ENCODE measurements at regions not wholly inside any gene's neighbourhood (a gene's known extent, or its start where the extent isn't known, plus 50 kb on each side); places are given as distances from the start of the nearest gene placed in this dataset.

DNA sequence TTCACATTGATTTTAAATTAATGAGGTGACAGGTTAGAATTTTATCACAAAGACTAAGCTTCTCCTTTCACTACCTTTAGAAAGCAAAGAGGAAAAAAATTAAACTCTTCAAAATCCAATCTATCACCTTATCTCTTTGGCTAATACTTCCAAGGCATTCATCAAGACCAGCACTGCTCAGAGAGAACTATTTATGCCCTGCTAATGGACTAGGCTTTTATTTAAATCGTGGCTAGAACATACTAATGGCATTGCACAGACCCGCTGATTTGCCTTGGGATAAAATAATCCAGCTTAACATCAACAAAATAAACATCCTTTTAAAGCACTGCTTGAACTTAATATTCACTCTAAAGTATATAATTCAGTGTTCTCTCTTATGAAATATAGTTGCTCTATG is 880.4 kb downstream of the HACE1 start:
- no peak for DNase-seq (ENCODE audit: low read depth)

DNA sequence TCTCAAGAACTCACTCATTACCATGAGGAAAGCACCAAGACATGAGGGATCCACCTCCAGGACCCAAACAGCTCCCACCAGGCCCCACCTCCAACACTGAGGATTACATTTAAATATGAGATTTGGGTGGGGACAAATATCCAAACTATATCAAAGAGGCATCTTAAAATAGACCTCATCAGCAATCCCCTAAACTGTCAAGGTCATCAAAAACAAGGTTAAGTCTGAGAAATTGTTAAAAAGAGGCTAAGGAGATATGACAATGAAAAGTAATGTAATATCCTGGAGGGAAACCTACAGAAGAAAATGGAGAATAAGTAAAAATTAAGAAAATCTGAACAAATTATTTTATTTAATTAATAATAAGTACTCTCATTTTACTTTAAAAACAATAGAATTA is 922.3 kb downstream of the HACE1 start:
- no peak for DNase-seq (ENCODE audit: low read depth)

DNA sequence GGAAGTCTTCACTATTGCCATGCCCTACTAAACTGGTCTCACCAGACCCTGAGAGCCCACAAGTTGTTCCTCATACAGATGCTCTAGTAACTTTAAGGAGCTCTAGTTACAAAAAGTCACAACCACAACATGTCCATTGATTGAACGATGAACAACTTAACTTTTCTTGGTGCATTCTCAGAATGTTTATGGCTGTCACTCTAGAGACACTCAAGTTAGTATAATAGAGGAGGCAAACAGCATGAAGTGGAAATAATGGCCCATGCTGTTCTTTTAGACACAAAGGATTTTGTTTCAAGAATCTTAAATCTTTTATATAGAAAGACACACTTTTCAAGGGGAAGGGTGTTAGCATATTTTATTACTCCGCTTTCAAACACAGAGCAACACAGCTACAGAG is 934.4 kb downstream of the HACE1 start:
- DNase-seq (ENCODE audit: low read depth) = no peak

DNA sequence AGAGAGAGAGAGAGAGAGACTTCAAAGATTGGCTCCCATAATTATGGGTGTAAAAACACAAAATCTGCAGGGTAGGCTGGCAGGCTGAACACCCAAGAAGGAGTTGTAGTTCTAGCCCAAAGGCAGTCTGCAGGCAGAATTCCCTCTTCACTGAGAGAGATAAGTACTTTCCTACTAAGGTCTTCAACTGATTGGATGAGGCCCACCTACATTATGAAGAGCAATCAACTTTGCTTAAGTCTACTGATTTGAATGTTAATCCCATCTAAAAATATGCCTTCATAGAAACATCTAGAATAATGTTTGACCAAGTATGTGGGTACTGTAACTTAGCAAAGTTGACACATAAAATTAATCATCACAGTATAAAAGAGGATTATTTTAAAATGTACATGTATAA is 949.7 kb downstream of the HACE1 start:
- no peak for DNase-seq (ENCODE audit: low read depth)

DNA sequence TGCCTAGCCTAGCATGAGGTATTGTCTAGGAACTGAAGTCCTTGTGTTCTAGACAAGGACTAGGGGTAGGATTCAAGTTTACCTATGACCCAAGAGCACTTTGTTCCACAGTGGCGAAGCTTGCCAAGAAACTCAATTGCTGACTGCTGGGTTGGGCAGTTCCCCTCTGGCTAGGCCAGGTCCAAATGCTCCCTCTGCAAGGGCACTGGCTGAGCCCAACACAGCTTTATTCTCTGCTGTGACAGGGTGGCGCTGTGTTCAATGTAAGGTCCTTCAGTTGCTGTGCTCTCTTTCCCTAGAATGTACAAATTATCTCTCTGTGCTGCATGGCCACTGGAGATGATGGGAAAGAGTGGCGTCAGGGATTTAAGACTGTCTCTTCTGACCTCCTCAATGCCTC is 950.8 kb downstream of the HACE1 start:
- DNase-seq (ENCODE audit: low read depth) = no peak

DNA sequence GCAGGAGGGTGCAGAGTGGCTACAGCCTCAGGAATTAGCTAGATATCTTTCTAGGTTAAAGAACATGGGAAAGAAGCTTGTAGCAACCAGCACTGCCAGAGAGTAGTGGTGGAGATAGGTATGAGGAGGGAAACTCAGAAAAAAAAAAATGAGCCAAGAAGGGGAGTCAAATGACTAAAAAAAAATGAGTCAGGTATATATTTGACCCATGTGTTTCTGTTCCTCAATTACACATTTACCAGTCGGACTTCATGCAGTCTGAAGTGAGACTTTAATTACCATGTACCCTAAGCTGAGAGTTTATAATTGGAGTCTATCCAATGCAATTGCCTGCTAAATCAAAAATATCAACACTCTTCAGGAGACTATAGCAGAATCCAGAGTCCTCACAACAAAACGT is 964.6 kb downstream of the HACE1 start:
- no peak for DNase-seq (ENCODE audit: low read depth)

DNA sequence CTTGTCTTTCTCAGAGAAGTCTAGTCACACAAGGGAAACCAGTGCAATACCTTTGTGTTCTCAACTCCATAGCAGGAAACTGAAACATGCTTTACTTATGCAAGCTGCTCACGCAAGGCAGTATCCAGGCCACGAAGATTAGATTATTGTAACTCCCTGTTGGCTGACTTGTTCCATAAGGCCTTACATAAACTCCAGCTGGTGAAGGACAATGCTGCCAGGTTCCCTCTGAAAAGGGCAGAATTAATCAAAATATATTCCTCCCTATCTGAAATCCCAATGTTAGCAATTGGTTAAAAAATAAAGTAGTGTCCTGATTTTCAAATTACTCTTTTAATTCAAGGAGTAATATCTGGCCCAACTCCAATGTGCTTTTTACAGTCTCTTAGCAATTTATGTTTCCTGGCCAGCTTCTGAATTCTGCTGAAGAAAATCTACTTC is 966.6 kb downstream of the HACE1 start:
- no peak for DNase-seq (ENCODE audit: low read depth)

DNA sequence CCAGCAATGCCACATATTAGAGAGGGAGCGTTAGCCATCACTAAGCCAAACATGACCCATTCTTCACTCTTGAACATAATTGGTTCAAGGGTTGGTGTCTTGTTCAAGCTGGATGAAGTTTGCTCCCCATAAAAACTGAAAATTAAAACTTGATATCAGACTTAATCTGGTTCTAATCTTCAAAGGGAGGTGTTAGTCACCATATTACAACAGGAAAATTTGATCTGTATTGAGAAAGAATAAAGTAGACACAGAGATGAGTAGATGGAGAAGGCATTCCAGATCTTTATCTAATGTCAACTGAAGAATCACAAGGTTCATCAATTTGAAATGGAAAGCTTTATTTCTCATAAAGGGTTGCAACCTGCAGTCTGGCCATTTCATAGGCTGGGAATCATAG is 972.8 kb downstream of the HACE1 start:
- DNase-seq (ENCODE audit: low read depth) = no peak

DNA sequence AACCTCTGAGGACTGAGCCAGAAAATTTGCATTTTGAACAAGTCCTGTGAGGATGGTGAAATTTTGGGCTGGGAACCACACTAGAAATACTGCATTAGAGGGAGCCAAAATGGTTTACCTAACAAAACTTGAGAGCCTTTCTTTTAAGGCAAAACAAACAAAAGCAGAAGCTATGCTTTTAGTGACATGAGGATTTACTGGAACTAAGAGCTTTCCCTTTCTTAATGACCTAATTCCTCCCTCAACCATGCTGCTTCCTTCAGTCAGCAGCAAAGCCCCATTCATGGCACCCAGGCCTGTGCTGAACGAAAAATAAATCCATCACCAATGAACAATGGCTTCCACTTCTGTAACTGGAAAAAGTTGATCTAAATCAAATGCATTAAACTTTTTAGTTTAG is 974.3 kb downstream of the HACE1 start:
- no peak for DNase-seq (ENCODE audit: low read depth)

DNA sequence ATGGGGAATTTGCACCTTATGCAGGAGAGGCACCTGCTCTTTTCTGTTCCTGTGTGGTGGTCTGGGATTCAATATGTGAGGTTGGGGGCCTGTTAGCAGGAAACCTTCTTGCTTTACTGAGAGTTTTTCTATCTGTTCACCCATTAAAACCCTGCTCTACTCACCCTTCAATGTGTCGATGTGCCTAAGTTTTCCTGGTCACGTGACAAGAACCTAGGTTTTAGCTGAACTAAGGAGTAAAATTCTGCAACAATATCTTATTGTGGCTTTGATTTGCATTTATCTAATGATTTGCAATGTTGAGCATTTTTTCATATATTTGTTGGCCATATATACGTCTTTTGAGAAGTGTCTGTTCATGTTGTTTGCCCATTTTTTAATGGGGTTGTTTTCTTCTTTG is 979.9 kb downstream of the HACE1 start:
- DNase-seq (ENCODE audit: low read depth) = no peak

DNA sequence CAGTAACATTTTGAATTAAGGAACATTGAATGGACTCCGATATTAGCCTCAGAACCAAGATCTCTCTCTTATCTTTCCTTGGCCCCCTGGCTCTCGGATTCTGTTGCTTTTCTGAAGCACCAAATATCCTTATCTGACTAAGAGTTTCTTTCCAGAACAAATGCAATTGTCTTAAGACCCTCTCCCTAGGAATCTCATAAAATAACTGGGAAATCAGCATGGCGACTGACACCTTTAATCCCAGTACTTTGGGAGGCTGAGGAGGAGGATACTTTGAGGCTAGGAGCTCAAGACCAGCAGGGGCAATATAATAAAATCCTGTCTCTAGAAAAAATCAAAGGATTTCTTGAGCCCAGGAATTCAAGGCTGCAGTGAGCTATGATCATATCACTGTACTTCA is 984.5 kb downstream of the HACE1 start:
- no peak for DNase-seq (ENCODE audit: low read depth)

DNA sequence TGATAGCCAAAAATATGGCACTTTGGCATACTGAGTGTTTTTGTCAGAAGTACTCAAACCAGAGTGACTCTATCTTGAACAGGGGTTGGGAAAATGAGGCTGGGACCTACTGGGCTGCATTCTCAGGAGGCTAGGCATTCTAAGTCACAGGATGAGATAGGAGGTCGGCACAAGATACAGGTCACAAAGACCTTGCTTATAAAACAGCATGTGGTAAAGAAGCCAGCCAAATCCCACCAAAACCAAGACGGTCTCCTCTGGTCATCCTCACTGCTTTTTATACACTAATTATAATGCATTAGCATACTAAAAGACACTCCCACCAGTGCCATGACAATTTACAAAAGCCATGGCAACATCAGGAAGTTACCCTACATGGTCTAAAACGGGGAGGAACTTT is 985.1 kb downstream of the HACE1 start:
- DNase-seq (ENCODE audit: low read depth) = no peak

DNA sequence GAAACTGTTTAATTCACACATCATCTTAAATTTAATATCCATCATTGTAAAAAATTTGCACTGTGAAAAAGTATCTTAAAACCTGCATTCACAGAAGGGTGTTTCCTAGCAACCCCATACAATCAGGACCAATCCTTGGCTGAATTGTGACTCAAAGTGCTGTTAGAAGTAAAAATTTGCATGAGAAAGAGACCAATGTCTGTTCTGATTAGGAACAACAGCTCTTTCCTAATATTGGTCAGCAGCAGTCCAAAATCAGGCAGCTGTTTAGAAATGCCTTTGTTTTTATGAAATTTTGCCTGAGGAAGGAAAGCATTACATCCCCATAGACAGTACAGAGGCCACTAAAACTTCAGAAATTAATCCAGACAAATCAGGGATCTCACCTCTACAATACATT is 987.0 kb downstream of the HACE1 start:
- DNase-seq (ENCODE audit: low read depth) = no peak

DNA sequence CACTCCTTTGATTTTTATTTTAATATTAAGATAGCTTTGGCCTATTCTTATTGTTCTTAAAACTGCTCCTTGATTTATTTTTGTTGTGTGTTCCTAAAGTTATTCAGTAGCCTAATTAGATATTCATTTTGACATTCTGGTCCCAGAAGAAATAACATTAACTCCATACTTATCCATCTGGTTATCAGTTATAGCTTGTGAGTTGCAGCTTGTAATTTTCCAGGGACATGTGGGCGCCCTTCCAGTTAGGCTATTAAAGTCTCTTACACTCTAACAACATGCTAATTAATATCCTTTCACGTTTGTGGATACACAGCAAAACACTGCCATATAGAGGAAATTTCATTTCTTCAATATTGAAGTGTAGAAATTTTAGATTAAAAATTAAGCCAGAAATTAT is 987.5 kb downstream of the HACE1 start:
- no peak for DNase-seq (ENCODE audit: low read depth)

DNA sequence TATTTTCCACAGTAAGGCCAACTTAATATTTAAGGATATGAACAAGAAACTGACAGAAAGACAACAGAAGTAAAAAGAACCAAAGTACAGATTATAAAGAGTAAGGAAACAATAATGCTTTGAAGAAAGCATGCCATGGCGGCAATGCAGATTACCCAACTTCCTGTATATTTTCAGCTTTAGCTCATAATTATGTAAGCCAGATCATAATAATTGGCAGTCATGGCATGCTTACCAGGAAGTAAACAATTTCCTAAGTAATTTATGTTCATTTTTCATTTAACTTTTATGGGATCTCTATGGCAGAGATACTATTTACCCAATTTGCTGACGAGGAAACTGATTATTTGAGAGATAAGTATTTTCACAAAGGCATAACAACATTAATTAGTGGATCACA is 988.7 kb downstream of the HACE1 start:
- no peak for DNase-seq (ENCODE audit: low read depth)

DNA sequence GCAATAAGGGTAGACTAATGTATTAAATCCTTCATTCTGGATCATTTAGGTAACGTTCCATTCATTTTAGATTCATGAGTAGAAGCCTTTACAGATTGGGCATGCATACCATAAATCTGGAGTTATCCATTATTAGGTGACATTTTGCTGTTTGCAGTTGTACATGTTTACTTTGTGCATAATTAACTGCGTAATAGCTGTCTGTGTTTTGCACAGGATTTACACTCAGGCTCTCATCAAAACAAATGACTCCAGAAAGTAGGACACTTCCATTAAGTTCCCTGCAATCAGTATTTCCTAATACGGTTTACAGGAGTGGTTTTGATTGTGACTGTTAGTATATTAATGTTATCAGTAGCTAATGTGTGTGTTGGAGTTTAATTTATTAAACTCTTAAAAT is 997.4 kb downstream of the HACE1 start:
- DNase-seq (ENCODE audit: low read depth) = no peak

DNA sequence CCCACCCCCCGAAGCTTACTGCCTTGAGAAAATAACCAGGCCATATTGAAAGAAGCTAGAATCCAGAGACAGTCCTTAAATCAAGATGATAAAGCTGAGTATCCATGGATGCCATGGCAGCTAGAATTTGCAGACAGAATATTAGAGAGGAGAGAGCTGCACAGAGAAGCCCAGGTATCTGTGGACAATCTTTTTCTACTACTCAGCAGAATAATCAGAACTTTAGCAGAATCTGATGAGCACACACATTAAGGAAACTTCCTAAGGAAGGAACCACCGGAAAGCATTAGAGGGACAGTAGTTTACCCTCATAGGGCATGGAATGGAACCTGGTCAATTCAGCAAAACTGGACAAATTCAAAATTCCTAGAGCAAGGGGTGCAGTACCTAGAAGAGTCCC is 1001.7 kb downstream of the HACE1 start:
- no peak for DNase-seq (ENCODE audit: low read depth)

DNA sequence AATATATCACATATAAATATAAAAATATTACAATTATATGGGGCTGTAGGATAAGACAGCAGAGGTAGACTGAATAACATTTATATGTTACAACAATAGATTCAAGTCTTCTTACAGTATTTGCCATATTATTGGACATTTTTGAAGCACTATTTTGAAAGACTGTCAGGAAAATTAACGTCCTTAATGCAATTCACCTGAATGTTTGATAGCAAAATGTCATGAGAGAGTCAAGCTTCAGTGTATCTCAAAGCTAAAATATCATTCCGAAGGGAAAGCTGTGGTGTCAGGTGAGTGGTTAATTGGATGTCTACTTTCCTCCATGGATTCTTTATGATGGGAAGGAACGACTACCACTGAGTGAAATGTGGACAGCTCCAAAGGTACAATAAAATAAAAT is 1004.0 kb downstream of the HACE1 start:
- DNase-seq (ENCODE audit: low read depth) = no peak

DNA sequence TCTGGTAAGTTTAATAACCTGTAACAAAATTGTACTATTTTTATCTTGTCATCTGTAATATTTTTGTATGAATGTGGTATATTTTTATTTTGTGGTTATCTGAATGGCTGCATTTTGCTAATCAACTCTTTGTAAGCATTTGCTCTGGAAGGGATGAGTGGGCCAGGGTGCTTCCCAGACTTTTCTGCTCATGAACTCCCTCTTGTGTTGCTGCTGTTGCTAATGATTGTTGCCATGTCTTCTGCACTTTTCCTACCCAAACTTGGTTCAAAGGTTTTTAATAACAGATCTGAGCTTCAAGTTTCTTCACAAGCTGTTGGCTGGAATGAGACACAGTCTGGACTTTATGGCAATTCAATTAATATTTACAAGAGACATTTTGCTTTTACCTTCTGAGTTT is 1005.7 kb downstream of the HACE1 start:
- DNase-seq (ENCODE audit: low read depth) = no peak

DNA sequence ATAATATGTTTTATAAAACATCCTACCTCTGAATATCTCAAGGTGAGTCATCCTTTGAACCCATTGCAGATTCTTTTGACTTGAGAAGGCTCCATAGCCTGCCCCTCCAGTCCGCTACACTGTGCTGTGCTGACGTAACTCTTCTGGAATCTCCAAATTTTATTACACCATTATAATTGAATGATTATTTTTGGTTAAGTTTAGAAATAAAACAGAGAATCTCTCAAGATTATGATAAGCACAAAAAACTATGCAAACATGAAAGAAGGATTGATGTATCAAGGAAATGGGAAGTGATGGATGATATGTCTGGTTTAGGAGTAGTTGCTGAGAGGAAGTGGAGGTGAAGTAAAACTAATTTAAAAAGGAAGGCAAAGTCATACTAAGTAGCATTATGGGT is 1021.3 kb downstream of the HACE1 start:
- DNase-seq (ENCODE audit: low read depth) = no peak

DNA sequence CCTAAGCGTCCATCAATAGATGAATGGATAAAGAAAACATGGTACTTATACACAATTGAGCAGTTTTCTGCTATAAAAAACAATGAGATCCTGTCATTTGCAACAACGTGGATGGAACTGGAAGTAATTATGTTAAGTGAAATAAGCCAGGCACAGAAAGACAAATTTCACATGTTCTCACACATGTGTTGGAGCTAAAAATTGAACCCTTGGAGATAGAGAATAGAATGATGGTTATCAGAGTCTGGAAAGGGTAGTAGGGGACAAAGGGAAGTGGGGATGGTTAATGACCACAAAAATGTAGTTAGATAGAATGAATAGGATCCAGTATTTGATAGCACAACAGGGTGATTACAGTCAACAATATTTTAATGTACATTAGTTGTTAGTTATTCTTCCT is 1033.5 kb downstream of the HACE1 start:
- DNase-seq (ENCODE audit: low read depth) = no peak

DNA sequence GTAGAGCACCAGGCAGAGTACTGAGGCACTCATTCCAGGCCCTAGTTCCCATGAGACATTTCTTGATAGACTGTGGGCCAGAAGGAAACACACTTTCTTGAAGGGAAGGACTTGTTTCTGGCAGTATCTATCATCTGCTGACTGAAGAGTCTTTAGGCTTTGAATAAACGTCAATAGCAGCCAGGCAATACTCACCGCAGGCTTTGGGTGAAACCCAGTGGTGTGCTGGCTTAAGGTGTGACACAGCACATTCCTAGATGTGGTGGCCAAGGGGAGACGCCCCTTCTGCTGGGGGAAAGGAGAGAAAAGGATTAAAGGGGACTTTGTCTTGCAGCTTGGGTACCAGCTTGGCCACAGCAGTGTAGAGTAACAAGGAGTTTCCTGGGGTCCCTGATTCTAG is 1039.6 kb downstream of the HACE1 start:
- no peak for DNase-seq (ENCODE audit: low read depth)

DNA sequence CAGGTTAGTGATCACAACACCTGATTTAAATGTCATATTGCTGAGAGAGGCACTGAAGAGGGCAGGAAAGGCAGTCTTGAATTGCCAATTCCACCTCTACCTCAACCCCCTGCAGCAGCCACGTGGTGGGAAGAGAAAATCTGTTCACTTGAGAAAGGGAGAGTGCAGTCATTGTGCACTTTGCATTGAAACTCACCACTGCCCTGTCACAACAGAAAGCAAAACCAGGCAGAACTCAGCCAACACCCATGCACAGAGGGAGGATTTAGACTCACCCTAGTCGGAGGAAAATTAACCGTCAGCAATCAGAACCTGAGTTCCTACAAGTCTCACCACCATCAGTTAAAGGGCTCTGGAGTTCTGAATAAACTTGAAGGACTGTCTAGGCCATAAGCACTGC is 1040.2 kb downstream of the HACE1 start:
- no peak for DNase-seq (ENCODE audit: low read depth)

DNA sequence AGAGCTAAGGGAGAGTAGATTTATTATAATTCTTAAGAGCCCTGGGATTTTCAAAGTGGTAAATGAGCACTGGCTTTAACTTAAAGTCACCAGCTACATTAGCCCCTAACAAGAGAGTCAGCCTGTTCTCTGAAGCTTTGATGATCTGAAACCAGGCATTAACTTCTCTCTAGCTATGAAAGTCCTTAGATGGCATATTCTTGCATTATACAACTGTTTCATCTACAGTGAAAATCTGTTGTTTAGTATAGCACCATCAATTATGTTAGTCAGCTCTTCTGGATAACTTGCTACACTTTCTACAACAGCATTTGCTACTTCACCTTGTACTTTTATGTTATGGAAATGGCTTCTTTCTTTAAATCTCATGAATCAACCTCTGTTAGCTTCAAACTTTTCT is 1046.7 kb downstream of the HACE1 start:
- DNase-seq (ENCODE audit: low read depth) = no peak
